ENCODE measurements at regions not wholly inside any gene's neighbourhood (a gene's known extent, or its start where the extent isn't known, plus 50 kb on each side); places are given as distances from the start of the nearest gene placed in this dataset.

GRCh38 chr2:126444512-126444911 lies 211.4 kb upstream of the GYPC start:
- DNase-seq (ENCODE audit: low spot score): no peak
- Mint-ChIP-seq H3K4me3 (ENCODE audit: low read depth) (no peak overlapping the region), H3K27me3 (ENCODE audit: low read depth) (no peaks in the 10 kb centered on the region)

DNA sequence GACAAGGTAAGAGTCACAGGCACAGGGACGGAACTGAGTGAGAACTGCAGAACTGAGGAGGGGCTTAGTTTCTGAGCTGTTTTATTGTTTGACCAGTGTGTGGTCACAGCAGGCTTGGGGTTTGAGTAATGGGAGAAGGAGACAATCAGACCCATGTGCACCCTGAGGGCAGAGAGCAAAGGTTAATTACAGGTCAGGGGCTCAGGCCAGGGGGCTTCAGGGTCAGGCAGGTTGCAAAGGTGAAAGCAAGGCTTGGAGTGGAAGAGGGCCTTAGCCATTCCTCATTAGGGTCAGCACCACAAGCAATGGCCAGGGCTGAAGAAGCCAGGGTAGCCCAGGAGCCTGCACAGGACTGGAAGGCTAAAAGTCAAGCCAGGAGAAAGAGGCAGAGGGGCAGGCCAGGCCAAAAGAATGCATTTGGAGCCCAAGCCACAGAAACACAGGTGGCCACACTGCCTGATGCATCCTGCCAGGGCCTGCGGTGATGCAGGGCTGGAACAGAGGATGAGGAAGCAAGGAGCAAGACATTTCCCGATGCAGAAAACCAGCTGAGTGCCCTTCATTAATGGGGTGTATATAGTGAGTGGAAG lies 209.8 kb upstream of the GYPC start:
- no peaks in the 10 kb centered on the region for H3K27me3 Mint-ChIP-seq (ENCODE audit: low read depth)
- no peaks in the 10 kb centered on the region for H3K36me3 Mint-ChIP-seq (ENCODE audit: low read depth)
- DNase-seq (ENCODE audit: low spot score): no peak
- intact Hi-C loops (cut with micrococcal nuclease): no loop called here
- no peak overlapping the region for H3K4me3 Mint-ChIP-seq (ENCODE audit: low read depth)
- H3K4me1 Mint-ChIP-seq (ENCODE audit: low read depth): no peaks in the 10 kb centered on the region
- no peaks in the 10 kb centered on the region for H3K9me3 Mint-ChIP-seq
- no peak overlapping the region for H3K27ac Mint-ChIP-seq

More at GRCh38 chr2:126444512-126444911, 211.4 kb upstream of the GYPC start:
- no peaks in the 10 kb centered on the region for H3K36me3 Mint-ChIP-seq (ENCODE audit: low read depth)
- H3K27ac Mint-ChIP-seq: no peak overlapping the region
- intact Hi-C loops (cut with micrococcal nuclease): no loop called here
- H3K4me1 Mint-ChIP-seq (ENCODE audit: low read depth): no peaks in the 10 kb centered on the region
- H3K9me3 Mint-ChIP-seq: no peaks in the 10 kb centered on the region

GRCh38 chr2:126448611-126449010 lies 207.3 kb upstream of the GYPC start:
- Mint-ChIP-seq H3K4me3 (ENCODE audit: low read depth) (no peak overlapping the region), H3K27ac (no peak overlapping the region), H3K27me3 (ENCODE audit: low read depth) (no peaks in the 10 kb centered on the region), H3K36me3 (ENCODE audit: low read depth) (no peaks in the 10 kb centered on the region), H3K4me1 (ENCODE audit: low read depth) (no peaks in the 10 kb centered on the region), H3K9me3 (no peaks in the 10 kb centered on the region)
- intact Hi-C loops (cut with micrococcal nuclease): no loop called here
- no peak for DNase-seq (ENCODE audit: low spot score)

DNA sequence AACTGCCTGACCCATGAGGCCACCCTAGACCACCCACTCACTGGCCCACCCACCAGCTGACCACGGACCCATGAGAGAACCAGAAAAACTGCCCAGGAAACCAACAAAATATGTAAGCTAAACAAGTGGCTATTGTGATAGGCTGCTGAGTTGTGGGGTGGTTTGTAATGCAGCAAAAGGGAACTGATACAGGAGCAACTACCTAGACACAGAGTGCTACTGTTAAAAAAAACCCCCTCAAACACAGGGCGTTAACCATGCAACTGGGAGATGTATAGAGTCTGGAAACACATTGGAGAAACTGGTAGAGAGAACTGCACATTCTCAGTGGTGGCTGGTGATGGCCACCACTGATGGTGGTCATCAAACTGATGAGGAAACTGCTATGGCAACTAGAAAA lies 206.3 kb upstream of the GYPC start:
- H3K4me1 Mint-ChIP-seq (ENCODE audit: low read depth): no peaks in the 10 kb centered on the region
- intact Hi-C loops (cut with micrococcal nuclease): no loop called here
- H3K27me3 Mint-ChIP-seq (ENCODE audit: low read depth): no peaks in the 10 kb centered on the region
- H3K27ac Mint-ChIP-seq: no peak overlapping the region
- H3K9me3 Mint-ChIP-seq: no peaks in the 10 kb centered on the region
- no peaks in the 10 kb centered on the region for H3K36me3 Mint-ChIP-seq (ENCODE audit: low read depth)
- no peak overlapping the region for H3K4me3 Mint-ChIP-seq (ENCODE audit: low read depth)
- DNase-seq (ENCODE audit: low spot score): no peak

GRCh38 chr2:126463892-126464674 lies 191.9 kb upstream of the GYPC start:
- Mint-ChIP-seq H3K36me3 (ENCODE audit: low read depth) (no peaks in the 10 kb centered on the region), H3K27me3 (ENCODE audit: low read depth) (no peaks in the 10 kb centered on the region), H3K4me1 (ENCODE audit: low read depth) (no peaks in the 10 kb centered on the region), H3K9me3 (no peaks in the 10 kb centered on the region), H3K4me3 (ENCODE audit: low read depth) (no peak overlapping the region), H3K27ac (no peak overlapping the region)
- intact Hi-C loops (cut with micrococcal nuclease): no loop called here
- no peak for DNase-seq (ENCODE audit: low spot score)

DNA sequence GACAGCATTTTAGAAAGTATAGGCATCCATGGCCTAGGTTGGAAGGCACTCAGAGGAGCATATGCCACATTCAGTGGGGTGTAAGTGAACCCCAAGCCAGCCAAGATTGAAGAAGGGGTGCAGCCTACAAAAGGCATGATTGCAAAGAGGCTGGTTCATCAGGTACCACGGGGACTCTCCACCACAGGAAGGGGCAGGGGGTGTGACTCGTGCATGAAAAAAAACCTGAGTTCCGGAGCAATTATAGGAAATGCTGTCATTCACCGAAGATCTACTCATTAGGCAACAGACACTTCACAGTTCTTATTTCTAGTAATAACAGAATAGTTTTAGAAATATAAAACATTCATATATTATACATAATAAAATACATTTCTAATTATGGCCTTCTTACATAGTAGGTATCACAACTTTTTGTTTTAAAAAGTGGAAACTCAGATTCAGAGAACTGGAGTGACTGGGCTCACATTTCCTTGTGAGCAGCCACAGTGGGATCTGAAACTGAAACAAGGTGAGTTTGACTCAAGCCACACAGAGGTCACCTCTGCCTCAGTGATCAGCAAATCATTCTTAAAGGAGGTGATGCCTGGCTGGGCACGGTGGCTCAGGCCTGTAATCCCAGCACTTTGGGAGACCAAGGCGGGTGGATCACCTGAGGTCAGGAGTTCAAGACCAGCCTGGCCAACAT lies 188.4 kb upstream of the GYPC start:
- DNase-seq (ENCODE audit: low spot score): no peak
- Mint-ChIP-seq H3K27me3 (ENCODE audit: low read depth) (no peaks in the 10 kb centered on the region), H3K4me1 (ENCODE audit: low read depth) (no peaks in the 10 kb centered on the region), H3K36me3 (ENCODE audit: low read depth) (no peaks in the 10 kb centered on the region), H3K4me3 (ENCODE audit: low read depth) (no peak overlapping the region), H3K9me3 (no peaks in the 10 kb centered on the region), H3K27ac (no peak overlapping the region)
- intact Hi-C loops (cut with micrococcal nuclease): no loop called here

- Mint-ChIP-seq H3K27ac (no peak overlapping the region), H3K9me3 (no peaks in the 10 kb centered on the region), H3K4me3 (ENCODE audit: low read depth) (no peak overlapping the region), H3K4me1 (ENCODE audit: low read depth) (no peaks in the 10 kb centered on the region), H3K36me3 (ENCODE audit: low read depth) (no peaks in the 10 kb centered on the region), H3K27me3 (ENCODE audit: low read depth) (no peaks in the 10 kb centered on the region)
- intact Hi-C loops (cut with micrococcal nuclease): no loop called here
- no peak for DNase-seq (ENCODE audit: low spot score)
Observed at GRCh38 chr2:126475031-126475430, 180.9 kb upstream of the GYPC start.

DNA sequence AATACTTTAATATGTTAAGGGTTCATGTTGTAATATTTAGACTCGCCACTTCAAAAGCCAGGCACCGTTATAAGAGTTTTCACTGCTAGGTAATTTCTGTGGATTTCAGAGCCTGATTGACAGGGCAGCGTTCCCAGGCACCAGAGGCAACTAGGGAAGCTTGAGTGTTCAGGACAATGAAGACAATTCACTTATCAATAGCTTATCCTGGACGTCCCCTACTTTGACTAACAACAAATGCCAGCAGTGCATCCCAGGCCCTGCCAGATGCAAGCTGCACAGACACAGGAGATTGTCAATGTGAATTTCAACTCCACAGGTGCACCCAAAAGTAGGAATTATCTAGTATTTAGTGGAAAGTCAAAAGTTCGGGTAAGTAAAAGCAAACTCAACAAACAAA lies 179.3 kb upstream of the GYPC start:
- no peak for DNase-seq (ENCODE audit: low spot score)
- no peaks in the 10 kb centered on the region for H3K9me3 Mint-ChIP-seq
- H3K4me1 Mint-ChIP-seq (ENCODE audit: low read depth): no peaks in the 10 kb centered on the region
- H3K36me3 Mint-ChIP-seq (ENCODE audit: low read depth): no peaks in the 10 kb centered on the region
- no peaks in the 10 kb centered on the region for H3K27me3 Mint-ChIP-seq (ENCODE audit: low read depth)
- H3K4me3 Mint-ChIP-seq (ENCODE audit: low read depth): no peak overlapping the region
- H3K27ac Mint-ChIP-seq: no peak overlapping the region
- intact Hi-C loops (cut with micrococcal nuclease): no loop called here

GRCh38 chr2:126480033-126480432 lies 175.9 kb upstream of the GYPC start:
- intact Hi-C loops (cut with micrococcal nuclease): no loop called here
- no peaks in the 10 kb centered on the region for H3K27me3 Mint-ChIP-seq (ENCODE audit: low read depth)
- no peak for DNase-seq (ENCODE audit: low spot score)
- no peaks in the 10 kb centered on the region for H3K9me3 Mint-ChIP-seq
- H3K27ac Mint-ChIP-seq: no peak overlapping the region
- H3K4me1 Mint-ChIP-seq (ENCODE audit: low read depth): no peaks in the 10 kb centered on the region
- H3K36me3 Mint-ChIP-seq (ENCODE audit: low read depth): no peaks in the 10 kb centered on the region
- no peak overlapping the region for H3K4me3 Mint-ChIP-seq (ENCODE audit: low read depth)

GRCh38 chr2:126482582-126483464 lies 173.1 kb upstream of the GYPC start:
- Mint-ChIP-seq H3K27me3 (ENCODE audit: low read depth) (no peaks in the 10 kb centered on the region), H3K9me3 (no peaks in the 10 kb centered on the region), H3K27ac (no peak overlapping the region), H3K36me3 (ENCODE audit: low read depth) (no peaks in the 10 kb centered on the region), H3K4me3 (ENCODE audit: low read depth) (no peak overlapping the region), H3K4me1 (ENCODE audit: low read depth) (no peaks in the 10 kb centered on the region)
- intact Hi-C loops (cut with micrococcal nuclease): no loop called here
- no peak for DNase-seq (ENCODE audit: low spot score)

- peaks cover 3% of the 10 kb centered on the region for H3K27me3 Mint-ChIP-seq (ENCODE audit: low read depth)
- intact Hi-C loops (cut with micrococcal nuclease): no loop called here
- no peaks in the 10 kb centered on the region for H3K4me1 Mint-ChIP-seq (ENCODE audit: low read depth)
Observed at GRCh38 chr2:126494593-126494992, 161.4 kb upstream of the GYPC start.

GRCh38 chr2:126495189-126495588 lies 160.8 kb upstream of the GYPC start:
- Mint-ChIP-seq H3K9me3 (peaks cover 8% of the 10 kb centered on the region), H3K36me3 (ENCODE audit: low read depth) (no peaks in the 10 kb centered on the region), H3K27ac (no peak overlapping the region), H3K27me3 (ENCODE audit: low read depth) (peaks cover 3% of the 10 kb centered on the region), H3K4me3 (ENCODE audit: low read depth) (no peak overlapping the region), H3K4me1 (ENCODE audit: low read depth) (no peaks in the 10 kb centered on the region)
- intact Hi-C loops (cut with micrococcal nuclease): no loop called here
- DNase-seq (ENCODE audit: low spot score): no peak

More at GRCh38 chr2:126494593-126494992, 161.4 kb upstream of the GYPC start:
- H3K9me3 Mint-ChIP-seq: peaks cover 8% of the 10 kb centered on the region
- no peak overlapping the region for H3K4me3 Mint-ChIP-seq (ENCODE audit: low read depth)
- H3K27ac Mint-ChIP-seq: no peak overlapping the region
- no peaks in the 10 kb centered on the region for H3K36me3 Mint-ChIP-seq (ENCODE audit: low read depth)
- DNase-seq (ENCODE audit: low spot score): no peak
